ENCODE measurements at regions not wholly inside any gene's neighbourhood (a gene's known extent, or its start where the extent isn't known, plus 50 kb on each side); places are given as distances from the start of the nearest gene placed in this dataset.

GRCh38 chr11:109654091-109654490 lies 232.1 kb downstream of the C11orf87 start (continued):
- TF ChIP-seq USF1 (IDR thresholded peaks at IDR 0.05; ENCODE audit: borderline replicate concordance, extremely low read length, insufficient read depth, low read depth, low read length) (no peak), MLLT1 (IDR thresholded peaks at IDR 0.05) (no peak), NFXL1 (IDR thresholded peaks at IDR 0.05; ENCODE audit: borderline replicate concordance) (no peak)

GRCh38 chr11:109658190-109658589 lies 236.2 kb downstream of the C11orf87 start:
- no TSS peak for BruUV-seq (replicated peaks)
- FAIRE-seq = no peak
- no peaks in the 10 kb centered on the region for H3K4me1 ChIP-seq (ENCODE audit: control insufficient read depth, insufficient read depth, low read length)

More at GRCh38 chr11:109658190-109658589, 236.2 kb downstream of the C11orf87 start:
- ChIA-PET RAD21 (ENCODE audit: unreplicated experiment) (no interaction called here), POLR2A (no interaction called here), CTCF (interaction anchor here (1.2 kb wide), 1 partner anchor 9 kb away, joined by 4 read pairs; no protein-coding TSS in a partner anchor), SMC1A (ENCODE audit: uncharacterized antibody, unreplicated experiment) (no interaction called here)
- Histone ChIP-seq H3K9ac (ENCODE audit: control insufficient read depth, insufficient read depth, low read length) (no peak overlapping the region), H3K4me3 (no peak overlapping the region), H3K79me2 (ENCODE audit: control insufficient read depth, insufficient read depth, low read length) (no peaks in the 10 kb centered on the region), H4K20me1 (ENCODE audit: control insufficient read depth, insufficient read depth) (no peaks in the 10 kb centered on the region), H3K27ac (ENCODE audit: control insufficient read depth, insufficient read depth) (no peak overlapping the region), H3K9me3 (replicated peaks; ENCODE audit: control insufficient read depth, insufficient read depth, low read length) (no peaks in the 10 kb centered on the region), H3K36me3 (ENCODE audit: control insufficient read depth in 2 of 2, insufficient read depth in 2 of 2, low read length in 1 of 2) (no peaks in the 10 kb centered on the region), H3K4me2 (ENCODE audit: control insufficient read depth, insufficient read depth) (no peak overlapping the region), H3K27me3 (replicated peaks in 1 of 2; ENCODE audit: control insufficient read depth in 2 of 2, insufficient read depth in 2 of 2, low read length in 1 of 2) (no peaks in the 10 kb centered on the region), H2AFZ (ENCODE audit: control insufficient read depth, low read depth, low read length) (no peak overlapping the region)
- DNase-seq (ENCODE audit: low read depth, low spot score) (no peak), ATAC-seq (no peak)
- WGBS (ENCODE audit: insufficient coverage, insufficient replicate concordance, low lambda C conversion rate, missing lambda C conversion rate) = 33% methylated on average over 4 of the region's 4 CpGs
- intact Hi-C loops (cut with micrococcal nuclease; ENCODE audit: unreplicated experiment) (no loop called here), in situ Hi-C loops (cut with MboI) (no loop called here)
- TF ChIP-seq ZNF207 (IDR thresholded peaks at IDR 0.05; ENCODE audit: borderline replicate concordance) (no peak), CUX1 (IDR thresholded peaks at IDR 0.05; ENCODE audit: insufficient replicate concordance, low read depth, low read length) (no peak), KLF5 (IDR thresholded peaks at IDR 0.05; ENCODE audit: partially characterized antibody) (no peak), NR2C2 (IDR thresholded peaks at IDR 0.05; ENCODE audit: borderline replicate concordance, control insufficient read depth, insufficient read length, low read depth) (no peak), FOXM1 (IDR thresholded peaks at IDR 0.05; ENCODE audit: low read depth, low read length) (no peak), PKNOX1 (IDR thresholded peaks at IDR 0.05) (no peak), ZNF384 (IDR thresholded peaks at IDR 0.05; ENCODE audit: borderline replicate concordance, low read depth, low read length) (no peak), BACH1 (IDR thresholded peaks at IDR 0.05; ENCODE audit: borderline replicate concordance) (no peak), MYB (IDR thresholded peaks at IDR 0.05; ENCODE audit: borderline replicate concordance, low read depth, low read length) (no peak), PAX8 (IDR thresholded peaks at IDR 0.05) (no peak)
